ENCODE measurements at regions not wholly inside any gene's neighbourhood (a gene's known extent, or its start where the extent isn't known, plus 50 kb on each side); places are given as distances from the start of the nearest gene placed in this dataset.

DNA sequence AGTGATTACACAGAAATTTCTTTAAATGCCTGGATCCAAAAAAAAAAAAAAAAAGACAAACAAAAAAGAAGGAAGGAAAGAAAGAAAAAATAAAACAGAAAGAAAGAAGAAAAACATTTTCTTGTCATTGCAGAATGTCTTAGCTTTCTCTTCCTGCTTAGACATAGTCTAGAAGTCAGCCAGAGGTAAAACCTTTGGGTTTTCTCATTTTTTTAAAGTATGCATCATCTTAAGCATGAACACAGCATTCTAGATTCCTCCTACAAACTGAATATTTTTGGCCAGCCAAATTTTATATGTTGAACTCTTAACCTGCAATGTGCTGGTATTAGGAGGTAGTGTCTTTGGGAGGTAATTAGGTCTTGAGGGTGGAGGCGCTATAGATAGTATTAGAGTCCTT, 243.9 kb downstream of the TRIB2 start:
- intact Hi-C loops (cut with micrococcal nuclease): no loop called here
- H3K36me3 ChIP-seq (replicated peaks in 1 of 2; ENCODE audit: control extremely low read depth in 1 of 2, control insufficient read depth in 1 of 2, extremely low read depth in 1 of 2, insufficient read depth in 2 of 2, low read length in 1 of 2): no peaks in the 10 kb centered on the region
- ATAC-seq (ENCODE audit: low read depth): no peak
- Mint-ChIP-seq H3K4me1 (no peaks in the 10 kb centered on the region), H3K27ac (no peak overlapping the region), H3K27me3 (peaks cover 40% of the 10 kb centered on the region), H3K4me3 (no peak overlapping the region), H3K9me3 (ENCODE audit: insufficient read depth) (no peaks in the 10 kb centered on the region)
- no peaks in the 10 kb centered on the region for H3K79me2 ChIP-seq (ENCODE audit: control insufficient read depth, insufficient read depth, low read length)
- no peak for TF ChIP-seq EZH2 (IDR thresholded peaks at IDR 0.05; ENCODE audit: borderline replicate concordance, insufficient read depth, low read depth, low read length, poor library complexity, severe bottlenecking)
- TF ChIP-seq, protein P1, sequence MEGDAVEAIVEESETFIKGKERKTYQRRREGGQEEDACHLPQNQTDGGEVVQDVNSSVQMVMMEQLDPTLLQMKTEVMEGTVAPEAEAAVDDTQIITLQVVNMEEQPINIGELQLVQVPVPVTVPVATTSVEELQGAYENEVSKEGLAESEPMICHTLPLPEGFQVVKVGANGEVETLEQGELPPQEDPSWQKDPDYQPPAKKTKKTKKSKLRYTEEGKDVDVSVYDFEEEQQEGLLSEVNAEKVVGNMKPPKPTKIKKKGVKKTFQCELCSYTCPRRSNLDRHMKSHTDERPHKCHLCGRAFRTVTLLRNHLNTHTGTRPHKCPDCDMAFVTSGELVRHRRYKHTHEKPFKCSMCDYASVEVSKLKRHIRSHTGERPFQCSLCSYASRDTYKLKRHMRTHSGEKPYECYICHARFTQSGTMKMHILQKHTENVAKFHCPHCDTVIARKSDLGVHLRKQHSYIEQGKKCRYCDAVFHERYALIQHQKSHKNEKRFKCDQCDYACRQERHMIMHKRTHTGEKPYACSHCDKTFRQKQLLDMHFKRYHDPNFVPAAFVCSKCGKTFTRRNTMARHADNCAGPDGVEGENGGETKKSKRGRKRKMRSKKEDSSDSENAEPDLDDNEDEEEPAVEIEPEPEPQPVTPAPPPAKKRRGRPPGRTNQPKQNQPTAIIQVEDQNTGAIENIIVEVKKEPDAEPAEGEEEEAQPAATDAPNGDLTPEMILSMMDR (IDR thresholded peaks at IDR 0.05): no peak
- peaks cover 0 to 5% (median 0%) of the 10 kb centered on the region in 3 donors for H3K9me3 ChIP-seq (ENCODE audit: control extremely low read depth in 1 of 3, control insufficient read depth in 2 of 3, insufficient read depth in 1 of 3, low read length in 2 of 3)
- no peaks in the 10 kb centered on the region for H3K4me1 ChIP-seq (ENCODE audit: control insufficient read depth in 2 of 2, insufficient read depth in 2 of 2, low read length in 2 of 2)
- WGBS (ENCODE audit: insufficient coverage): 80% methylated on average over 1 of the region's 1 CpG
- H3K9ac ChIP-seq (ENCODE audit: low read length): no peak overlapping the region
- no peak overlapping the region for H3K4me2 ChIP-seq (replicated peaks; ENCODE audit: low read depth, low read length, poor library complexity, severe bottlenecking)
- no peak overlapping the region for H2AFZ ChIP-seq (ENCODE audit: insufficient read depth, low read depth, low read length, poor library complexity, severe bottlenecking)
- POLR2A ChIA-PET: no interaction called here
- H3K4me3 ChIP-seq (ENCODE audit: control extremely low read depth in 1 of 5, extremely low read depth in 1 of 5, insufficient read depth in 1 of 5, low read depth in 2 of 5, low read length in 4 of 5): no peak overlapping the region
- no peak for DNase-seq
- H3K27ac ChIP-seq (ENCODE audit: low read length in 2 of 2): no peak overlapping the region
- H4K20me1 ChIP-seq (ENCODE audit: control insufficient read depth, insufficient read depth, low read length, poor library complexity, severe bottlenecking): no peaks in the 10 kb centered on the region
- CTCF ChIA-PET: no interaction called here
- peaks cover 0 to 13% (median 5%) of the 10 kb centered on the region in 4 experiments for H3K27me3 ChIP-seq (replicated peaks in 1 of 4; ENCODE audit: control extremely low read depth in 1 of 4, control insufficient read depth in 3 of 4, insufficient read depth in 4 of 4, low read length in 3 of 4)

DNA sequence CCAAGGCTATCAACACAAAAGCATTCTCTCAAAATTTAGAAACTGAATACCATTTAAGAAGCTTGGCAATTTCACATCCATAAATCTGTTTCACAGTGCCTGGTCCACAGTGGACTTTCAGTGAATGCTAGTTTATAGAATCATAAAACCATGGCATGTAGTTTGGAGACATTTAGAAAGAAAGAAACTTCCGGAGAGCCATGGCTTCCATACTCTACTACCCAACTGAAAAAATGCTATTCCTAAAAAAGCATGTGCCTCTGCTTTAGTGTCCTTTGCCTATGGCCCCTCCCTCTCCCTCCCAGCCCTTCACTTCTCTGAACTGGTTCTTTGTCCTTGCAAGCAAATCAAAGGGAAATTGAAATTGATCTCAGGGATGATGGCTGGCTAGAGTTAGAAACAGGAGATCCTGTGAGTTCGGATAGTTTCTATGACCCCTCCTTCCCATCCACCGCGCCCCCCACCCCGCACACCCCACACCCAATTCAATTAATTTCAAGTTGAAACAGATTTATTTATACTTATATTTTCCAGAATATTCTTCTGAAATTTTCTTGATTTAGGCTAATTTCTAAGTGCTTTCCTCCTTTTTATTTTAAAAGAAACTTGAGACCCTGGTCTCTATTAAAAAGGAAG, 248.3 kb downstream of the TRIB2 start:
- H3K36me3 ChIP-seq (replicated peaks in 1 of 2; ENCODE audit: control extremely low read depth in 1 of 2, control insufficient read depth in 1 of 2, extremely low read depth in 1 of 2, insufficient read depth in 2 of 2, low read length in 1 of 2): no peaks in the 10 kb centered on the region
- peaks cover 0 to under 1% (median 0%) of the 10 kb centered on the region in 3 donors for H3K9me3 ChIP-seq (ENCODE audit: control extremely low read depth in 1 of 3, control insufficient read depth in 2 of 3, insufficient read depth in 1 of 3, low read length in 2 of 3)
- Mint-ChIP-seq H3K9me3 (ENCODE audit: insufficient read depth) (no peaks in the 10 kb centered on the region), H3K27me3 (peaks cover 39% of the 10 kb centered on the region), H3K4me1 (no peaks in the 10 kb centered on the region), H3K4me3 (no peak overlapping the region), H3K27ac (no peak overlapping the region)
- H2AFZ ChIP-seq (ENCODE audit: insufficient read depth, low read depth, low read length, poor library complexity, severe bottlenecking): no peak overlapping the region
- H3K27me3 ChIP-seq (replicated peaks in 1 of 4; ENCODE audit: control extremely low read depth in 1 of 4, control insufficient read depth in 3 of 4, insufficient read depth in 4 of 4, low read length in 3 of 4): peaks cover 0 to 9% (median 4%) of the 10 kb centered on the region in 4 experiments
- WGBS (ENCODE audit: insufficient coverage): no CpG with 5 or more reads among the region's 5 CpGs
- H3K4me1 ChIP-seq (ENCODE audit: control insufficient read depth in 2 of 2, insufficient read depth in 2 of 2, low read length in 2 of 2): no peaks in the 10 kb centered on the region
- no peak overlapping the region for H3K9ac ChIP-seq (ENCODE audit: low read length)
- intact Hi-C loops (cut with micrococcal nuclease): no loop called here
- no peak overlapping the region for H3K4me3 ChIP-seq (ENCODE audit: control extremely low read depth in 1 of 5, extremely low read depth in 1 of 5, insufficient read depth in 1 of 5, low read depth in 2 of 5, low read length in 4 of 5)
- ATAC-seq (ENCODE audit: low read depth) (no peak), DNase-seq (no peak)
- POLR2A ChIA-PET: interaction anchor here (0.7 kb wide), 1 partner anchor 1581 kb away, joined by 3 read pairs; no protein-coding TSS in a partner anchor
- TF ChIP-seq EZH2 (IDR thresholded peaks at IDR 0.05; ENCODE audit: borderline replicate concordance, insufficient read depth, low read depth, low read length, poor library complexity, severe bottlenecking): no peak
- TF ChIP-seq, protein P1 (IDR thresholded peaks at IDR 0.05): no peak
- no peak overlapping the region for H3K27ac ChIP-seq (ENCODE audit: low read length in 2 of 2)
- no peak overlapping the region for H3K4me2 ChIP-seq (replicated peaks; ENCODE audit: low read depth, low read length, poor library complexity, severe bottlenecking)
- H4K20me1 ChIP-seq (ENCODE audit: control insufficient read depth, insufficient read depth, low read length, poor library complexity, severe bottlenecking): no peaks in the 10 kb centered on the region
- no peaks in the 10 kb centered on the region for H3K79me2 ChIP-seq (ENCODE audit: control insufficient read depth, insufficient read depth, low read length)
- CTCF ChIA-PET: no interaction called here

All from B cell (primary cell).